Ascending aorta (tissue), 2 donors: ENCODE measurements at regions not wholly inside any gene's neighbourhood (a gene's known extent, or its start where the extent isn't known, plus 50 kb on each side); places are given as distances from the start of the nearest gene placed in this dataset.

ENCODE experiments used
- DNase-seq, 2 donors: peaks; one replicate each; pipeline ENCODE4 v3.0.0-alpha.2; 2019; ENCODE audit warnings: low spot score in 2 of 2
- H3K27ac ChIP-seq, 2 donors: fragments of 200-600 bp; sonication (generic); one replicate each; pipeline ENCODE4 v1.5.1; 2016 to 2017; ENCODE audit warnings: mild to moderate bottlenecking in 1 of 2
- H3K27me3 ChIP-seq: fragments of 200-600 bp; sonication (generic); one replicate; pipeline ENCODE4 v1.5.1; 2017
- H3K36me3 ChIP-seq, 2 donors: fragments of 200-600 bp; sonication (generic); one replicate each; pipeline ENCODE4 v1.5.1; 2016
- H3K4me1 ChIP-seq, 2 donors: fragments of 200-600 bp; sonication (generic); one replicate each; pipeline ENCODE4 v1.5.1; 2016 to 2017; ENCODE audit warnings: mild to moderate bottlenecking in 1 of 2
- H3K4me3 ChIP-seq, 2 donors: fragments of 200-600 bp; sonication (generic); one replicate each; pipeline ENCODE4 v1.5.1; 2016 to 2017; ENCODE audit warnings: mild to moderate bottlenecking in 1 of 2
- H3K9me3 ChIP-seq, 2 donors: fragments of 200-600 bp; sonication (generic); one replicate each; pipeline ENCODE4 v1.5.1; 2016
- CTCF ChIP-seq, 3 experiments: fragments of 200-600 bp in 2 of 3; fragments of 450-650 bp in 1 of 3; sonication (generic) in 2 of 3; IDR thresholded peaks; one replicate each; pipeline ENCODE4 v1.5.1; 2016 to 2019; ENCODE audit warnings: antibody characterized with exemption in 3 of 3, mild to moderate bottlenecking in 1 of 3, moderate library complexity in 1 of 3
- intact Hi-C: fragments of 100-400 bp; cut with DNase I; formaldehyde crosslinking; loops from one replicate; pipeline ENCODE4 v1.15.1; 2023

GRCh38 chr2:180559771-180560170 is 420.6 kb upstream of the UBE2E3 start:
- intact Hi-C loops = no loop called here
- no peak for DNase-seq
- Histone ChIP-seq H3K4me1 (no peaks in the 10 kb centered on the region), H3K4me3 (no peak overlapping the region), H3K36me3 (no peaks in the 10 kb centered on the region), H3K27ac (no peak overlapping the region), H3K9me3 (no peaks in the 10 kb centered on the region), H3K27me3 (no peaks in the 10 kb centered on the region)
- TF ChIP-seq CTCF (IDR thresholded peaks at IDR 0.05) = no peak

- Histone ChIP-seq H3K27me3 (no peaks in the 10 kb centered on the region), H3K36me3 (no peaks in the 10 kb centered on the region), H3K4me1 (no peaks in the 10 kb centered on the region), H3K4me3 (no peak overlapping the region), H3K9me3 (no peaks in the 10 kb centered on the region), H3K27ac (no peak overlapping the region)
- intact Hi-C loops = no loop called here
- DNase-seq = no peak
- no peak for TF ChIP-seq CTCF (IDR thresholded peaks at IDR 0.05)
Observed at GRCh38 chr2:180559038-180559437, 421.4 kb upstream of the UBE2E3 start.

- DNase-seq = no peak
- intact Hi-C loops = no loop called here
- Histone ChIP-seq H3K36me3 (no peaks in the 10 kb centered on the region), H3K4me1 (no peaks in the 10 kb centered on the region), H3K27ac (no peak overlapping the region), H3K9me3 (no peaks in the 10 kb centered on the region), H3K4me3 (no peak overlapping the region), H3K27me3 (no peaks in the 10 kb centered on the region)
- TF ChIP-seq CTCF (IDR thresholded peaks at IDR 0.05) = no peak
Observed at GRCh38 chr2:180555391-180555965, 424.9 kb upstream of the UBE2E3 start.

GRCh38 chr2:180554330-180554729 is 426.1 kb upstream of the UBE2E3 start:
- Histone ChIP-seq H3K4me1 (no peaks in the 10 kb centered on the region), H3K4me3 (no peak overlapping the region), H3K36me3 (no peaks in the 10 kb centered on the region), H3K27me3 (no peaks in the 10 kb centered on the region), H3K27ac (no peak overlapping the region), H3K9me3 (no peaks in the 10 kb centered on the region)
- intact Hi-C loops = no loop called here
- DNase-seq = no peak
- TF ChIP-seq CTCF (IDR thresholded peaks at IDR 0.05) = no peak

- H3K4me1 ChIP-seq = no peaks in the 10 kb centered on the region
- no peak for TF ChIP-seq CTCF (IDR thresholded peaks at IDR 0.05)
- intact Hi-C loops = no loop called here
Observed at GRCh38 chr2:180553094-180553715, 427.2 kb upstream of the UBE2E3 start.

More at GRCh38 chr2:180553094-180553715, 427.2 kb upstream of the UBE2E3 start:
- Histone ChIP-seq H3K4me3 (no peak overlapping the region), H3K36me3 (no peaks in the 10 kb centered on the region), H3K9me3 (no peaks in the 10 kb centered on the region), H3K27me3 (no peaks in the 10 kb centered on the region), H3K27ac (no peak overlapping the region)
- DNase-seq = no peak
